ENCODE measurements at regions not wholly inside any gene's neighbourhood (a gene's known extent, or its start where the extent isn't known, plus 50 kb on each side); places are given as distances from the start of the nearest gene placed in this dataset.

DNA sequence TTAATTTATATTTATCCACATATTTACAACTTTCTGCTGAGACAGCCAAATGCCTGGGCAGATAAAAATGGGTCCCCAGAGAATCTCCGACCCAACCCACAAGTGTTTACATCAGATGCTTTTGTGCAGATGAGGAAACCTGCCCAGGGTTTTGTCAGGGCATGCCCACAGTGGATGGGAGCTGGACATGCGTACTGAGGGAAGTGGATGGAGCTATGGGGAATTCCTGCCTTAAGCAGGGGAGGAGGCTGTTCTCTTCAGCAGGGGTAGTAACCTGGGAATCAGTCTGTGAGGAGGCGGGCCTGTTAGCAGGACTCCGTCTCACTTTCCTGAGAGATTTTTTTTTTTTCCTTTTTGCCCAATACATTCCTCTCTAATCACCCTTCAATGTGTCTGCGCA is 122.9 kb downstream of the RFC3 start:
- no peak for DNase-seq
- no peak overlapping the region for H3K4me3 ChIP-seq
- H3K36me3 ChIP-seq: no peaks in the 10 kb centered on the region
- WGBS, 5 donors: 87 to 95% (median 93%) methylated on average over 5 of the region's 5 CpGs
- H3K9me3 ChIP-seq: no peaks in the 10 kb centered on the region
- H3K27me3 ChIP-seq (replicated peaks in 1 of 7): no peaks in the 10 kb centered on the region
- no peak overlapping the region for H3K27ac ChIP-seq
- no peaks in the 10 kb centered on the region for H3K4me1 ChIP-seq
- intact Hi-C loops (cut with DNase I; ENCODE audit: low total_unique reads): no loop called here
- TF ChIP-seq POLR2A (IDR thresholded peaks at IDR 0.05) (no peak), POLR2AphosphoS5 (IDR thresholded peaks at IDR 0.05) (no peak), CTCF (IDR thresholded peaks at IDR 0.05 in 8 of 11, conservative IDR thresholded peaks at IDR 0.05 in 3 of 11) (no peak)

DNA sequence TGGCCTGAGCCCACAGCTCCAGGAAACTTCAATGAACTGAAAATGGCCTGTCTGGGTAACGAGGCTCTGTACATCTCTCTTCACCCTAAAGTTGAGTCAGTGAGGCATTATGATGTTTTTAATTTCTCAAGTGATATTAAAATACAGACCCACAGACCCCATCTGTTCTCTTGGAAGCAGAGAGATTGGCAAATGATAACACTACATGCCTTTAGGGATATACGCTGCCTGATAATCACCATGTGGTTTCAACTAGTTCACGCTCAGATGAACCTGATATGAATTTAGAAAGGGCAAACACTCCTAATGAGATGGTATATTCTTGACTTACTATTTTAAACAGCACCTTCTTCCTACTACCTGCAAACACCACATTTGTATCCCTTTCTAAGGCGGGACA is 127.5 kb downstream of the RFC3 start:
- Histone ChIP-seq H3K27me3 (replicated peaks in 1 of 7) (no peaks in the 10 kb centered on the region), H3K4me3 (no peak overlapping the region), H3K9me3 (no peaks in the 10 kb centered on the region), H3K27ac (no peak overlapping the region), H3K36me3 (no peaks in the 10 kb centered on the region), H3K4me1 (no peaks in the 10 kb centered on the region)
- 94 to 98% (median 94%) methylated on average over 4 of the region's 4 CpGs for WGBS, 5 donors
- no peak for DNase-seq
- intact Hi-C loops (cut with DNase I; ENCODE audit: low total_unique reads): no loop called here
- TF ChIP-seq CTCF (IDR thresholded peaks at IDR 0.05 in 8 of 11, conservative IDR thresholded peaks at IDR 0.05 in 3 of 11) (no peak), POLR2A (IDR thresholded peaks at IDR 0.05) (no peak), POLR2AphosphoS5 (IDR thresholded peaks at IDR 0.05) (no peak)

DNA sequence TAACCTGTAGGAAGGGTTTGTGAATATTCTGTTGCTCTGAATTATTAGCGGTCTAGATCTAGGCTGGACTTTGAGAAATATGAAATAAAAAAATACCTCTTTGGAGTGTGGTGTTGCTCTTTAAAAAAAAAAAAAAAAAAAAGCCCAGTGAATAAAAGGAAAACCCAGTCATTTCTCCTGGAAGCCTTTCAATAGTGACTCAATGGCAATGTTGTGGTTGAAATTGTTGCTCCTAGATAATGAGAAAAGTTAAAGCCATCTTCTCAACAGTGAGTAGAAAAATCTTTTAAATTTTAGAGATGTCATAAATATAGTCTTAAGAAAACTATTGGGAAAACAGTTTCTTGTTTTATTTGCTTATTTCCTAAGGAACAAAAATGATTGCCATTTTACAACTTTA is 135.3 kb downstream of the RFC3 start:
- H3K9me3 ChIP-seq: no peaks in the 10 kb centered on the region
- intact Hi-C loops (cut with DNase I; ENCODE audit: low total_unique reads): no loop called here
- no peaks in the 10 kb centered on the region for H3K4me1 ChIP-seq
- 94 to 100% (median 97%) methylated on average over 1 of the region's 1 CpG for WGBS, 5 donors
- no peak overlapping the region for H3K27ac ChIP-seq
- no peaks in the 10 kb centered on the region for H3K36me3 ChIP-seq
- DNase-seq: no peak
- no peaks in the 10 kb centered on the region for H3K27me3 ChIP-seq (replicated peaks in 1 of 7)
- no peak overlapping the region for H3K4me3 ChIP-seq
- no peak for TF ChIP-seq CTCF (IDR thresholded peaks at IDR 0.05 in 8 of 11, conservative IDR thresholded peaks at IDR 0.05 in 3 of 11)
- TF ChIP-seq POLR2A (IDR thresholded peaks at IDR 0.05): no peak
- TF ChIP-seq POLR2AphosphoS5 (IDR thresholded peaks at IDR 0.05): no peak

- TF ChIP-seq POLR2A (IDR thresholded peaks at IDR 0.05) (no peak), POLR2AphosphoS5 (IDR thresholded peaks at IDR 0.05) (no peak), CTCF (IDR thresholded peaks at IDR 0.05 in 8 of 11, conservative IDR thresholded peaks at IDR 0.05 in 3 of 11) (no peak)
- intact Hi-C loops (cut with DNase I; ENCODE audit: low total_unique reads): no loop called here
Measured at GRCh38 chr13:33953781-33954180, 135.8 kb downstream of the RFC3 start.

More at GRCh38 chr13:33953781-33954180, 135.8 kb downstream of the RFC3 start:
- Histone ChIP-seq H3K27ac (no peak overlapping the region), H3K9me3 (no peaks in the 10 kb centered on the region), H3K27me3 (replicated peaks in 1 of 7) (no peaks in the 10 kb centered on the region), H3K36me3 (no peaks in the 10 kb centered on the region), H3K4me1 (no peaks in the 10 kb centered on the region), H3K4me3 (no peak overlapping the region)
- no peak for DNase-seq
- WGBS, 5 donors: 93 to 100% (median 95%) methylated on average over 1 of the region's 1 CpG

Measured in spleen (tissue), 11 donors.